ENCODE measurements at regions not wholly inside any gene's neighbourhood (a gene's known extent, or its start where the extent isn't known, plus 50 kb on each side); places are given as distances from the start of the nearest gene placed in this dataset.
A peak's percentile ranks its signal among the peaks of the same experiment; 100 is the strongest.

GRCh38 chr1:172727956-172728603 is 69.2 kb downstream of the FASLG start:
- no peak overlapping the region for H3K27ac ChIP-seq (ENCODE audit: low read depth, low read length)
- H4K8ac ChIP-seq (ENCODE audit: extremely low read depth, insufficient read depth, low read length): peak overlapping the region; percentile 54; the same call in 1 of the 2 replicates
- H3K4ac ChIP-seq (replicated peaks; ENCODE audit: insufficient read length, low read depth, low read length): no peak overlapping the region
- H2BK120ac ChIP-seq (replicated peaks; ENCODE audit: low read depth, low read length): no peak overlapping the region
- peaks cover 0 to 3% of the 10 kb centered on the region in 2 experiments; a peak in 1 of 4 replicates for H3K9me3 ChIP-seq (ENCODE audit: insufficient read depth in 2 of 2, low read depth in 1 of 2, low read length in 1 of 2)
- H3K4me3 ChIP-seq (ENCODE audit: extremely low read depth in 1 of 4, insufficient read depth in 2 of 4, low read depth in 3 of 4, low read length in 4 of 4): no peak overlapping the region
- no peaks in the 10 kb centered on the region for H3K23me2 ChIP-seq (ENCODE audit: low read depth, low read length)
- 88% methylated on average over 1 of the region's 1 CpG; no CpG with 5 or more reads in 1 of the 2 experiments for WGBS, 2 experiments (ENCODE audit: extremely low coverage in 1 of 2, insufficient coverage in 1 of 2, insufficient read length in 1 of 2, insufficient replicate concordance in 2 of 2, low coverage in 1 of 2, low lambda C conversion rate in 2 of 2, missing lambda C conversion rate in 1 of 2)
- no peaks in the 10 kb centered on the region for H3K36me3 ChIP-seq (ENCODE audit: control insufficient read depth in 2 of 4, insufficient read depth in 4 of 4, low read length in 3 of 4)
- peak in 1 of 2 experiments; percentile 62 for DNase-seq (ENCODE audit: low read depth in 1 of 2, low spot score in 2 of 2)
- no peak overlapping the region for H2BK15ac ChIP-seq (ENCODE audit: low read length)
- no peak overlapping the region for H3K23ac ChIP-seq (ENCODE audit: insufficient read length)
- no peak overlapping the region for H2BK12ac ChIP-seq (ENCODE audit: low read depth, low read length)
- no peak overlapping the region for H2BK20ac ChIP-seq (ENCODE audit: low read length)
- H3K18ac ChIP-seq (ENCODE audit: extremely low read depth, low read length): no peak overlapping the region
- no peak overlapping the region for H3K14ac ChIP-seq (ENCODE audit: insufficient read length)
- FAIRE-seq: peak; percentile 96
- no peaks in the 10 kb centered on the region for H3K4me1 ChIP-seq (replicated peaks in 1 of 4; ENCODE audit: control insufficient read depth in 3 of 4, insufficient read depth in 4 of 4, low read length in 3 of 4)
- peak overlapping the region; percentile 74; the same call in 1 of the 2 replicates for H2AFZ ChIP-seq (ENCODE audit: low read length)
- no peaks in the 10 kb centered on the region for H3K79me2 ChIP-seq (ENCODE audit: control insufficient read depth in 1 of 2, insufficient read depth in 2 of 2, low read length in 2 of 2)
- no peaks in the 10 kb centered on the region for H3K79me1 ChIP-seq (ENCODE audit: low read depth, low read length)
- ChIA-PET CTCF (ENCODE audit: partially characterized antibody) (interaction anchor here (0.5 to 5.6 kb wide), 68 partner anchors 9 to 1198 kb away, joined by 3 to 41 read pairs (median 5); no protein-coding TSS in a partner anchor), POLR2A (ENCODE audit: partially characterized antibody) (no interaction called here)
- no peak overlapping the region for H3K9ac ChIP-seq (replicated peaks in 1 of 4; ENCODE audit: extremely low read depth in 1 of 4, low read depth in 3 of 4, low read length in 3 of 4)
- H3K56ac ChIP-seq (replicated peaks; ENCODE audit: insufficient read length, low read depth, low read length): no peak overlapping the region
- H4K20me1 ChIP-seq (replicated peaks in 1 of 2; ENCODE audit: control insufficient read depth in 1 of 2, insufficient read depth in 2 of 2, low read length in 2 of 2): no peaks in the 10 kb centered on the region
- H3K27me3 ChIP-seq (replicated peaks in 1 of 4; ENCODE audit: control insufficient read depth in 3 of 4, extremely low read depth in 1 of 4, insufficient read depth in 3 of 4, low read length in 3 of 4): no peaks in the 10 kb centered on the region
- H2AK5ac ChIP-seq (ENCODE audit: low read depth, low read length): no peak overlapping the region
- no peak overlapping the region for H2BK5ac ChIP-seq (ENCODE audit: low read depth, low read length)
- H4K91ac ChIP-seq (replicated peaks; ENCODE audit: insufficient read length, low read length): no peak overlapping the region
- no peak overlapping the region for H4K5ac ChIP-seq (ENCODE audit: insufficient read length, low read depth, low read length)
- no peak overlapping the region for H3K4me2 ChIP-seq (ENCODE audit: insufficient read depth in 1 of 2, low read depth in 2 of 2, low read length in 2 of 2)
- TF ChIP-seq NANOG (IDR thresholded peaks at IDR 0.05; ENCODE audit: insufficient read depth, low read depth, low read length, poor library complexity, severe bottlenecking) (peak; percentile 50), SP4 (IDR thresholded peaks at IDR 0.05; ENCODE audit: low read length) (no peak), GTF2F1 (IDR thresholded peaks at IDR 0.05; ENCODE audit: borderline replicate concordance, low read depth, low read length) (no peak), CTBP2 (IDR thresholded peaks at IDR 0.05; ENCODE audit: borderline replicate concordance, insufficient read depth, insufficient read length, low read length) (no peak), RNF2 (IDR thresholded peaks at IDR 0.05; ENCODE audit: borderline replicate concordance, low read depth, low read length, missing control alignments, poor library complexity, severe bottlenecking) (no peak), CHD1 (IDR thresholded peaks at IDR 0.05; ENCODE audit: low read depth, low read length) (no peak), CREB1 (IDR thresholded peaks at IDR 0.05) (peak; percentile 65), BRCA1 (IDR thresholded peaks at IDR 0.05; ENCODE audit: low read depth, low read length) (no peak; the same call in 1 of the 2 replicates), HDAC6 (IDR thresholded peaks at IDR 0.05; ENCODE audit: low read depth, low read length) (no peak), KDM5A (IDR thresholded peaks at IDR 0.05; ENCODE audit: low read length) (no peak), USF2 (IDR thresholded peaks at IDR 0.05; ENCODE audit: low read length) (no peak), CBX5 (IDR thresholded peaks at IDR 0.05; ENCODE audit: low read depth, low read length) (no peak)

Measured in H1 (cell line).